B cell (primary cell): ENCODE measurements at regions not wholly inside any gene's neighbourhood (a gene's known extent, or its start where the extent isn't known, plus 50 kb on each side); places are given as distances from the start of the nearest gene placed in this dataset.
"Not testable (repeated sequence)": the region's sequence is repeated elsewhere in the genome, so short reads cannot be mapped to it uniquely, and the experiment has no call there.

ENCODE experiments used
- ATAC-seq: fragments of 200-7000 bp; cut with Tn5 transposase; one replicate; pipeline ENCODE4 v1.10.0; 2021; ENCODE audit warnings: low read depth, mild to moderate bottlenecking, moderate number of reproducible peaks, moderate library complexity
- CTCF ChIA-PET: fragments of 350-600 bp; sonication (Branson Sonifier 250); formaldehyde crosslinking; loops from one replicate; lab custom pipeline; 2021; ENCODE audit warnings: antibody characterized with exemption, inconsistent platforms; lab: Charles Lee
- POLR2A ChIA-PET: fragments of 350-600 bp; sonication (Branson Sonifier 250); formaldehyde crosslinking; loops from one replicate; lab custom pipeline; 2021; ENCODE audit warnings: antibody characterized with exemption; lab: Charles Lee
- DNase-seq: peaks from one replicate; pipeline ENCODE4 v3.0.0; 2013
- H2AFZ ChIP-seq: 2 replicates; pipeline ENCODE4 v1.6.1; 2012; ENCODE audit warnings: mild to moderate bottlenecking, low read depth, low read length; ENCODE audit not compliant: insufficient read depth, poor library complexity, severe bottlenecking
- H3K27ac ChIP-seq, 2 donors: 1 replicate in 1 of 2; 2 replicates in 1 of 2; pipeline ENCODE4 v1.5.1; 2012 to 2013; ENCODE audit warnings: low read length in 2 of 2, mild to moderate bottlenecking in 2 of 2, moderate library complexity in 1 of 2
- H3K27me3 ChIP-seq, 4 experiments: fragments of 200-600 bp in 1 of 4; sonication (generic) in 1 of 4; replicated peaks in 1 of 4; 1 replicate in 2 of 4; 2 replicates in 2 of 4; pipeline versions ENCODE4 v1.6.1 to v1.7.0; 2013 to 2016; ENCODE audit warnings: low read length in 3 of 4, mild to moderate bottlenecking in 2 of 4, mixed read lengths in 1 of 4, moderate library complexity in 1 of 4; ENCODE audit not compliant: insufficient read depth in 4 of 4, control insufficient read depth in 3 of 4; ENCODE audit errors: control extremely low read depth in 1 of 4
- H3K36me3 ChIP-seq, 2 experiments: replicated peaks in 1 of 2; 1 replicate in 1 of 2; 2 replicates in 1 of 2; pipeline versions ENCODE4 v1.6.1 to v1.7.1; 2013; ENCODE audit warnings: low read length in 1 of 2; ENCODE audit not compliant: insufficient read depth in 2 of 2, control insufficient read depth in 1 of 2; ENCODE audit errors: control extremely low read depth in 1 of 2, extremely low read depth in 1 of 2
- H3K4me1 ChIP-seq, 2 donors: fragments of 200-600 bp in 1 of 2; sonication (generic) in 1 of 2; 1 replicate in 1 of 2; 2 replicates in 1 of 2; pipeline versions ENCODE4 v1.5.1 to v1.6.1; 2013 to 2017; ENCODE audit warnings: low read length in 2 of 2; ENCODE audit not compliant: control insufficient read depth in 2 of 2, insufficient read depth in 2 of 2
- H3K4me2 ChIP-seq: replicated peaks from 2 replicates; pipeline ENCODE3; 2012; ENCODE audit warnings: mild to moderate bottlenecking, low read depth, low read length; ENCODE audit not compliant: poor library complexity, severe bottlenecking
- H3K4me3 ChIP-seq, 5 experiments: fragments of 200-600 bp in 1 of 5; sonication (generic) in 1 of 5; 1 replicate in 3 of 5; 2 replicates in 2 of 5; pipeline versions ENCODE4 v1.5.1 to v1.7.0; 2011 to 2016; ENCODE audit warnings: low read length in 4 of 5, mild to moderate bottlenecking in 4 of 5, low read depth in 2 of 5, control low read depth in 1 of 5, moderate library complexity in 1 of 5; ENCODE audit not compliant: insufficient read depth in 1 of 5; ENCODE audit errors: control extremely low read depth in 1 of 5, extremely low read depth in 1 of 5
- H3K79me2 ChIP-seq: fragments of 200-600 bp; sonication (generic); one replicate; pipeline ENCODE4 v1.6.0; 2016; ENCODE audit warnings: low read length; ENCODE audit not compliant: control insufficient read depth, insufficient read depth
- H3K9ac ChIP-seq: fragments of 200-600 bp; sonication (generic); 2 replicates; pipeline ENCODE4 v1.6.1; 2017; ENCODE audit warnings: mild to moderate bottlenecking, low read length, moderate library complexity
- H3K9me3 ChIP-seq, 3 donors: one replicate each; pipeline versions ENCODE4 v1.6.1 to v1.7.1; 2013; ENCODE audit warnings: low read length in 2 of 3; ENCODE audit not compliant: control insufficient read depth in 2 of 3, insufficient read depth in 1 of 3; ENCODE audit errors: control extremely low read depth in 1 of 3
- H4K20me1 ChIP-seq: 2 replicates; pipeline ENCODE4 v1.6.0; 2012; ENCODE audit warnings: mild to moderate bottlenecking, low read length; ENCODE audit not compliant: insufficient read depth, control insufficient read depth, poor library complexity, severe bottlenecking
- H3K27ac Mint-ChIP-seq: one replicate; pipeline ENCODE4 v1.8.0; 2021; ENCODE audit warnings: mixed read lengths
- H3K27me3 Mint-ChIP-seq: one replicate; pipeline ENCODE4 v1.8.0; 2021; ENCODE audit warnings: mixed read lengths
- H3K4me1 Mint-ChIP-seq: one replicate; pipeline ENCODE4 v1.8.0; 2021; ENCODE audit warnings: mixed read lengths
- H3K4me3 Mint-ChIP-seq: one replicate; pipeline ENCODE4 v1.8.0; 2021; ENCODE audit warnings: mixed read lengths
- H3K9me3 Mint-ChIP-seq: one replicate; pipeline ENCODE4 v1.8.0; 2022; ENCODE audit warnings: mixed read lengths; ENCODE audit not compliant: insufficient read depth
- CTCF ChIP-seq: fragments of 200-600 bp; IDR thresholded peaks from one replicate; pipeline ENCODE4 v1.8.0; 2022; ENCODE audit warnings: antibody characterized with exemption, mild to moderate bottlenecking
- EZH2 ChIP-seq: IDR thresholded peaks from 2 replicates; pipeline ENCODE4 v1.6.1; 2012; ENCODE audit warnings: borderline replicate concordance, low read depth, mild to moderate bottlenecking, moderate library complexity, low read length; ENCODE audit not compliant: insufficient read depth, poor library complexity, severe bottlenecking
- WGBS: methylation state at CpG from one replicate; pipeline ENCODE4 v1.1.5; 2013; ENCODE audit warnings: missing lambda C conversion rate; ENCODE audit not compliant: insufficient coverage; 5-methylcytosine and 5-hydroxymethylcytosine counted together
- intact Hi-C: fragments of 100-400 bp; cut with micrococcal nuclease; formaldehyde crosslinking; loops from one replicate; pipeline ENCODE4 v1.10.0; 2022

- Histone ChIP-seq H3K4me2 (no peak overlapping the region), H3K9ac (no peak overlapping the region), H3K36me3 (no peaks in the 10 kb centered on the region), H3K4me1 (no peaks in the 10 kb centered on the region), H3K27ac (no peak overlapping the region), H3K9me3 (no peaks in the 10 kb centered on the region), H3K79me2 (no peaks in the 10 kb centered on the region), H3K27me3 (no peaks in the 10 kb centered on the region), H4K20me1 (no peaks in the 10 kb centered on the region), H3K4me3 (no peak overlapping the region), H2AFZ (no peak overlapping the region)
- WGBS, result no CpG with 5 or more reads among the region's 1 CpG
- intact Hi-C loops, result no loop called here
- TF ChIP-seq EZH2 (no peak), CTCF (no peak)
- Mint-ChIP-seq H3K4me1 (no peaks in the 10 kb centered on the region), H3K9me3 (peaks cover 2% of the 10 kb centered on the region), H3K27me3 (no peaks in the 10 kb centered on the region), H3K4me3 (no peak overlapping the region), H3K27ac (no peak overlapping the region)
- POLR2A ChIA-PET, result no interaction called here
- DNase-seq (no peak), ATAC-seq (no peak)
- CTCF ChIA-PET, result no interaction called here
Observed at GRCh38 chr6:67790569-67790968, 844.5 kb upstream of the ADGRB3 start.

GRCh38 chr6:67787119-67787518, 848.0 kb upstream of the ADGRB3 start:
- DNase-seq, H3K9ac ChIP-seq, H3K36me3 ChIP-seq, CTCF ChIA-PET, H4K20me1 ChIP-seq, H3K9me3 Mint-ChIP-seq, H3K27me3 ChIP-seq, H3K27ac Mint-ChIP-seq, H2AFZ ChIP-seq, H3K4me3 ChIP-seq, H3K4me1 ChIP-seq, POLR2A ChIA-PET, H3K27ac ChIP-seq, H3K9me3 ChIP-seq, intact Hi-C loops, H3K4me3 Mint-ChIP-seq, H3K27me3 Mint-ChIP-seq, H3K4me1 Mint-ChIP-seq, H3K4me2 ChIP-seq, H3K79me2 ChIP-seq, ATAC-seq: not testable (repeated sequence)
- WGBS, result no CpG with 5 or more reads among the region's 1 CpG
